ENCODE measurements at regions not wholly inside any gene's neighbourhood (a gene's known extent, or its start where the extent isn't known, plus 50 kb on each side); places are given as distances from the start of the nearest gene placed in this dataset.
"Not testable (repeated sequence)": the region's sequence is repeated elsewhere in the genome, so short reads cannot be mapped to it uniquely, and the experiment has no call there.

- WGBS, 2 donors = no CpG with 5 or more reads among the region's 77 CpGs
- H3K9me3 ChIP-seq; H3K27ac ChIP-seq; H3K36me3 ChIP-seq (ENCODE audit: low read depth, missing control alignments); intact Hi-C loops (cut with DNase I; ENCODE audit: low total_unique reads); DNase-seq; H3K27me3 ChIP-seq; H3K4me1 ChIP-seq; H3K4me3 ChIP-seq: not testable (repeated sequence)
These were observed 167.1 kb downstream of the PLS3 start for GRCh38 chrX:115727792-115728732.

GRCh38 chrX:115732530-115732929 is 171.6 kb downstream of the PLS3 start:
- WGBS, 2 donors = no CpG with 5 or more reads among the region's 39 CpGs
- H3K4me1 ChIP-seq; intact Hi-C loops (cut with DNase I; ENCODE audit: low total_unique reads); H3K4me3 ChIP-seq; H3K9me3 ChIP-seq; H3K36me3 ChIP-seq (ENCODE audit: low read depth, missing control alignments); H3K27me3 ChIP-seq; DNase-seq; H3K27ac ChIP-seq: not testable (repeated sequence)

GRCh38 chrX:115735269-115735668 is 174.3 kb downstream of the PLS3 start:
- intact Hi-C loops (cut with DNase I; ENCODE audit: low total_unique reads); H3K27me3 ChIP-seq; H3K9me3 ChIP-seq; DNase-seq; H3K4me1 ChIP-seq; H3K4me3 ChIP-seq; H3K36me3 ChIP-seq (ENCODE audit: low read depth, missing control alignments); H3K27ac ChIP-seq: not testable (repeated sequence)
- no CpG with 5 or more reads among the region's 26 CpGs for WGBS, 2 donors

Small RNA genes in the stretch of these regions (small RNA-seq; reads per million reads assigned to genes)
- gene AC005000.1 = 0 reads per million in 2 donors

Measured in testis (tissue), 2 donors.